DOHH2 (cell line): ENCODE measurements at regions not wholly inside any gene's neighbourhood (a gene's known extent, or its start where the extent isn't known, plus 50 kb on each side); places are given as distances from the start of the nearest gene placed in this dataset.

Source experiments
- H3F3A ChIP-seq: fragments of 200-600 bp; sonication (generic), shearing (Covaris generic); 2 replicates; pipeline ENCODE4 v1.6.0; 2016; ENCODE audit warnings: antibody characterized with exemption, mild to moderate bottlenecking; ENCODE audit not compliant: control insufficient read depth, insufficient read depth
- H3K27ac ChIP-seq: fragments of 200-600 bp; sonication (generic); 2 replicates; pipeline ENCODE4 v1.5.1; 2014; ENCODE audit warnings: low read depth, mild to moderate bottlenecking, low read length, moderate library complexity
- H3K27me3 ChIP-seq: fragments of 200-600 bp; sonication (generic); 2 replicates; pipeline ENCODE4 v1.6.1; 2014; ENCODE audit warnings: mild to moderate bottlenecking, low read length, mixed read lengths; ENCODE audit not compliant: control insufficient read depth
- H3K36me3 ChIP-seq: fragments of 200-600 bp; sonication (generic); 2 replicates; pipeline ENCODE4 v1.6.1; 2014; ENCODE audit warnings: mild to moderate bottlenecking, low read length, moderate library complexity, mixed read lengths; ENCODE audit not compliant: control insufficient read depth
- H3K4me1 ChIP-seq: fragments of 200-600 bp; sonication (generic); 2 replicates; pipeline ENCODE4 v1.6.1; 2014; ENCODE audit warnings: mild to moderate bottlenecking, low read length, mixed read lengths; ENCODE audit not compliant: control insufficient read depth
- H3K4me2 ChIP-seq: fragments of 200-600 bp; sonication (generic); 2 replicates; pipeline ENCODE4 v1.6.0; 2014; ENCODE audit warnings: mild to moderate bottlenecking, low read length, moderate library complexity
- H3K4me3 ChIP-seq: fragments of 200-600 bp; sonication (generic); 2 replicates; pipeline ENCODE4 v1.5.1; 2014; ENCODE audit warnings: mild to moderate bottlenecking, low read length, mixed read lengths
- H3K79me2 ChIP-seq: fragments of 200-600 bp; sonication (generic); 2 replicates; pipeline ENCODE4 v1.6.1; 2014; ENCODE audit warnings: mild to moderate bottlenecking, low read length, mixed read lengths; ENCODE audit not compliant: control insufficient read depth
- H3K9me2 ChIP-seq: fragments of 200-600 bp; sonication (generic); replicated peaks from 2 replicates; pipeline ENCODE4 v1.6.1; 2014; ENCODE audit warnings: mild to moderate bottlenecking, low read length, mixed read lengths; ENCODE audit not compliant: control insufficient read depth
- H3K9me3 ChIP-seq: fragments of 200-600 bp; sonication (generic); 2 replicates; pipeline ENCODE4 v1.6.1; 2014; ENCODE audit warnings: antibody characterized with exemption, low read length, mixed read lengths; ENCODE audit not compliant: control insufficient read depth, insufficient read depth
- H4K20me1 ChIP-seq: fragments of 200-600 bp; sonication (generic); 2 replicates; pipeline ENCODE4 v1.6.0; 2014; ENCODE audit warnings: low read depth, mild to moderate bottlenecking, antibody characterized with exemption, low read length, moderate library complexity; ENCODE audit not compliant: control insufficient read depth, insufficient read depth
- CTCF ChIP-seq: fragments of 200-600 bp; sonication (generic); IDR thresholded peaks from one replicate; pipeline ENCODE4 v1.5.1; 2014; ENCODE audit warnings: antibody characterized with exemption, mild to moderate bottlenecking, low read depth, low read length; ENCODE audit not compliant: poor library complexity, severe bottlenecking
- EZH2phosphoT487 ChIP-seq: fragments of 200-600 bp; sonication (generic); IDR thresholded peaks from 2 replicates; pipeline ENCODE4 v1.6.1; 2017; ENCODE audit warnings: borderline replicate concordance, mild to moderate bottlenecking, antibody characterized with exemption, low read length, moderate library complexity, mixed read lengths

GRCh38 chr2:15783489-15783888 is 156.9 kb upstream of the MYCN start:
- H3K4me1 ChIP-seq = no peaks in the 10 kb centered on the region
- no peak overlapping the region for H3K27ac ChIP-seq
- H3K27me3 ChIP-seq = no peaks in the 10 kb centered on the region
- no peaks in the 10 kb centered on the region for H3K9me3 ChIP-seq
- TF ChIP-seq CTCF (no peak), EZH2phosphoT487 (no peak)
- H3K4me2 ChIP-seq = no peak overlapping the region
- no peak overlapping the region for H3K4me3 ChIP-seq
- H3K79me2 ChIP-seq = no peaks in the 10 kb centered on the region
- no peaks in the 10 kb centered on the region for H4K20me1 ChIP-seq
- no peaks in the 10 kb centered on the region for H3K36me3 ChIP-seq
- H3K9me2 ChIP-seq = no peaks in the 10 kb centered on the region
- no peaks in the 10 kb centered on the region for H3F3A ChIP-seq

GRCh38 chr2:15784106-15784885 is 156.1 kb upstream of the MYCN start:
- no peak overlapping the region for H3K4me3 ChIP-seq
- no peaks in the 10 kb centered on the region for H3K36me3 ChIP-seq
- no peak overlapping the region for H3K27ac ChIP-seq
- H3K4me1 ChIP-seq = no peaks in the 10 kb centered on the region
- H3F3A ChIP-seq = no peaks in the 10 kb centered on the region
- no peaks in the 10 kb centered on the region for H4K20me1 ChIP-seq
- H3K27me3 ChIP-seq = no peaks in the 10 kb centered on the region
- no peak overlapping the region for H3K4me2 ChIP-seq
- H3K9me2 ChIP-seq = no peaks in the 10 kb centered on the region
- no peaks in the 10 kb centered on the region for H3K79me2 ChIP-seq
- TF ChIP-seq EZH2phosphoT487 = no peak
- no peak for TF ChIP-seq CTCF
- no peaks in the 10 kb centered on the region for H3K9me3 ChIP-seq

DNA sequence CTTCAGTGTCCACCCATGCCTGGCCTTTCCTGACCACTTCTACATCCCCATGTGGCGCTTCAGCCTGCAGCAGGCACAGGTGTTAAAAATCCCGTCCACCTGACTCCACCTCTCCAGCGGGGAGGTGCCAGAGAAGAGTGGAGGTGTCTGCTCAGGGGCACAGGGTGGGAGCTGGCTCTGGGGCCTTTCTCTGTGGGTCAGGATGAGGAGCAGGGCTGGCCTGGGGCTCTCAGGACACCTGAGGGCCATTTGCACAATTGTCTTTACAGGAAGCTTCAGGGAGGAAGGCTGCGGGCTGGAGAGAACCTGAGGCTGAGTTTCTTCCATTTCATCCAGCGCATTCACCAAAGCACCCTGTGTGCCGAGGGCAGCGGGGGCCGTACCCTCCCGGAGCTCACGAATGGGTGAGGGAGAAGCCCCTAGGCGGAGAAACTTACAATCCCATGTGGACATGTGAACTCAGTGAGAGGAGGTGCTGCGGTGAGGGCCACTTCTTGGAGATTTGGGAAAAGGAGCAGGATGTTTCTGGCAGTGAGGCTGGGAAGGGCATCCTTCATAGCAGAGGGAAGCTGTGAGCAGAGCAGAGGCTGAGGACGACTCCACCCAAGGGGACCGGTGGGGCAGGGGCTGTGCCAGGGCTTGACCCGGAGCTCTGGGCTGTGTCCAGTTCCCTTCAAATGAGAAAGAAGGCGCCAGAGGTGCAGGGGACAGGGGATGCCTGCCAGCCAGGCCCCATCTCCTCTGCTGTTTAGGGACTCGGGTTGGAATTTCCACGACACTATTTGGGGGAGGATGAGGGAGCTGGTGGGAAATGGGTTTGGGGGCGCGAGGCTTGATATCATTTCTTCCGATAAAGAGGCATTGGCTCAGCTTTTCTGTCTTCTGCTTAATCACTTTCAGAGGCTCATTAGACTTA is 155.2 kb upstream of the MYCN start:
- no peaks in the 10 kb centered on the region for H3F3A ChIP-seq
- no peak overlapping the region for H3K4me3 ChIP-seq
- no peak overlapping the region for H3K4me2 ChIP-seq
- no peaks in the 10 kb centered on the region for H3K36me3 ChIP-seq
- H3K27ac ChIP-seq = no peak overlapping the region
- no peak for TF ChIP-seq CTCF
- no peaks in the 10 kb centered on the region for H3K27me3 ChIP-seq
- no peaks in the 10 kb centered on the region for H3K79me2 ChIP-seq
- no peaks in the 10 kb centered on the region for H3K9me3 ChIP-seq
- H3K9me2 ChIP-seq = no peaks in the 10 kb centered on the region
- no peaks in the 10 kb centered on the region for H3K4me1 ChIP-seq
- no peaks in the 10 kb centered on the region for H4K20me1 ChIP-seq
